HepG2 (cell line): ENCODE measurements at regions not wholly inside any gene's neighbourhood (a gene's known extent, or its start where the extent isn't known, plus 50 kb on each side); places are given as distances from the start of the nearest gene placed in this dataset.

Source experiments
- EP300 ChIP-seq, 3 experiments: sonication (generic) in 1 of 3; formaldehyde crosslinking in 1 of 3; IDR thresholded peaks; 2 replicates each; pipeline versions ENCODE4 v1.5.1 to v1.6.1; 2011 to 2020; ENCODE audit warnings: low read depth in 2 of 3, low read length in 2 of 3, borderline replicate concordance in 1 of 3, improper control_type of control experiment in 1 of 3, mild to moderate bottlenecking in 1 of 3, missing genetic modification reagents in 1 of 3, moderate library complexity in 1 of 3
- ETV6 ChIP-seq: sonication (generic); formaldehyde crosslinking; conservative IDR thresholded peaks from 2 replicates; pipeline ENCODE4 v1.4.0; 2020; ENCODE audit warnings: missing genetic modification reagents
- GABPA ChIP-seq, 2 experiments: IDR thresholded peaks; 2 replicates each; pipeline ENCODE4 v1.6.1; 2011 to 2016; ENCODE audit warnings: low read depth in 2 of 2, low read length in 1 of 2, missing biosample characterization in 1 of 2, missing genetic modification characterization in 1 of 2
- POLR2AphosphoS5 ChIP-seq: IDR thresholded peaks from 2 replicates; pipeline ENCODE4 v1.6.1; 2012; ENCODE audit warnings: low read depth, low read length
- RAD51 ChIP-seq: fragments of 450-650 bp; IDR thresholded peaks from 2 replicates; pipeline ENCODE4 v1.6.1; 2016; ENCODE audit warnings: borderline replicate concordance
- ZNF232 ChIP-seq: sonication (generic); formaldehyde crosslinking; IDR thresholded peaks from 2 replicates; pipeline ENCODE4 v1.4.0; 2020; ENCODE audit warnings: missing genetic modification reagents, borderline replicate concordance
- ZSCAN20 ChIP-seq: sonication (generic); formaldehyde crosslinking; IDR thresholded peaks from 2 replicates; pipeline ENCODE4 v1.4.0; 2020; ENCODE audit warnings: missing genetic modification reagents, mild to moderate bottlenecking, borderline replicate concordance
- ZSCAN29 ChIP-seq: sonication (generic); formaldehyde crosslinking; conservative IDR thresholded peaks from 2 replicates; pipeline ENCODE4 v1.4.0; 2020; ENCODE audit warnings: mild to moderate bottlenecking, missing genetic modification reagents
- TF ChIP-seq, protein P1 (sequence below): sonication (generic); formaldehyde crosslinking; IDR thresholded peaks from 2 replicates; pipeline ENCODE4 v1.8.0; 2022; ENCODE audit warnings: mild to moderate bottlenecking, missing genetic modification reagents
- TF ChIP-seq, protein P2 (sequence below): sonication (generic); formaldehyde crosslinking; IDR thresholded peaks from 2 replicates; pipeline ENCODE4 v1.5.0; 2020; ENCODE audit warnings: missing genetic modification reagents

DNA sequence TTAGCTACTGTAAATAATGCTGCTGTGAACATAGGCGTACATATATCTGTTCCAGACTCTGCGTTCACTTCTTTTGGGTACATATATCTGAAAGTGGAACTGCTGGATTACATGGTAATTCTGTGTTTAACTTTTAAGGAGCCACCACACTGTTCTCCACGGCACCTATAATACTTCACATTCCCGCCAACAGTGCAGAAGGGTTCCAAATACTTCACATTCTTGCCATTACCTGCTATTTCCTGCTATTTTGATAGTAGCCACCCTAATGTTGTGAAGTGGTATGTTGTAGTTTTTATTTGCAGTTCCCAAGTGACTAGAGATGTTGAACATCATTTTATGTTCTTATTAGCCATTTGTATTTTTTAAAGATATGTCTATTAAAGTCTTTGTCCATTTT is 377.4 kb upstream of the SLC10A2 start:
- TF ChIP-seq RAD51 = no peak
- no peak for TF ChIP-seq GABPA (IDR thresholded peaks at IDR 0.05; ENCODE audit: low read depth, low read length)
- TF ChIP-seq GABPA (CRISPR knock-in tag; IDR thresholded peaks at IDR 0.05; ENCODE audit: low read depth) = no peak
- TF ChIP-seq ZNF232 (CRISPR knock-in tag) = no peak
- no peak for TF ChIP-seq EP300 (IDR thresholded peaks at IDR 0.05; ENCODE audit: low read depth in 2 of 2, low read length in 2 of 2)
- TF ChIP-seq EP300 (CRISPR knock-in tag; IDR thresholded peaks at IDR 0.05; ENCODE audit: borderline replicate concordance) = no peak
- no peak for TF ChIP-seq ZSCAN20 (CRISPR knock-in tag)
- TF ChIP-seq, protein P1, sequence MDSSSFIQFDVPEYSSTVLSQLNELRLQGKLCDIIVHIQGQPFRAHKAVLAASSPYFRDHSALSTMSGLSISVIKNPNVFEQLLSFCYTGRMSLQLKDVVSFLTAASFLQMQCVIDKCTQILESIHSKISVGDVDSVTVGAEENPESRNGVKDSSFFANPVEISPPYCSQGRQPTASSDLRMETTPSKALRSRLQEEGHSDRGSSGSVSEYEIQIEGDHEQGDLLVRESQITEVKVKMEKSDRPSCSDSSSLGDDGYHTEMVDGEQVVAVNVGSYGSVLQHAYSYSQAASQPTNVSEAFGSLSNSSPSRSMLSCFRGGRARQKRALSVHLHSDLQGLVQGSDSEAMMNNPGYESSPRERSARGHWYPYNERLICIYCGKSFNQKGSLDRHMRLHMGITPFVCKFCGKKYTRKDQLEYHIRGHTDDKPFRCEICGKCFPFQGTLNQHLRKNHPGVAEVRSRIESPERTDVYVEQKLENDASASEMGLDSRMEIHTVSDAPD (CRISPR knock-in tag) = no peak
- no peak for TF ChIP-seq ZSCAN29
- TF ChIP-seq, protein P2, sequence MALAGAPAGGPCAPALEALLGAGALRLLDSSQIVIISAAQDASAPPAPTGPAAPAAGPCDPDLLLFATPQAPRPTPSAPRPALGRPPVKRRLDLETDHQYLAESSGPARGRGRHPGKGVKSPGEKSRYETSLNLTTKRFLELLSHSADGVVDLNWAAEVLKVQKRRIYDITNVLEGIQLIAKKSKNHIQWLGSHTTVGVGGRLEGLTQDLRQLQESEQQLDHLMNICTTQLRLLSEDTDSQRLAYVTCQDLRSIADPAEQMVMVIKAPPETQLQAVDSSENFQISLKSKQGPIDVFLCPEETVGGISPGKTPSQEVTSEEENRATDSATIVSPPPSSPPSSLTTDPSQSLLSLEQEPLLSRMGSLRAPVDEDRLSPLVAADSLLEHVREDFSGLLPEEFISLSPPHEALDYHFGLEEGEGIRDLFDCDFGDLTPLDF (CRISPR knock-in tag) = no peak
- no peak for TF ChIP-seq POLR2AphosphoS5
- no peak for TF ChIP-seq ETV6
